Mesenchymal stem cell (in vitro differentiated cells and primary cell): ENCODE measurements at regions not wholly inside any gene's neighbourhood (a gene's known extent, or its start where the extent isn't known, plus 50 kb on each side); places are given as distances from the start of the nearest gene placed in this dataset.
A peak's percentile ranks its signal among the peaks of the same experiment; 100 is the strongest.

Source experiments
- DNase-seq: peaks from one replicate; pipeline ENCODE4 v3.0.0-alpha.2; 2013
- H2AFZ ChIP-seq: one replicate; pipeline ENCODE4 v1.6.1; 2013; ENCODE audit warnings: low read depth, mild to moderate bottlenecking, control low read depth, inconsistent platforms, low read length, moderate library complexity
- H2AK5ac ChIP-seq: 2 replicates; pipeline ENCODE4 v1.6.1; 2013; ENCODE audit warnings: low read length, moderate library complexity, mild to moderate bottlenecking, inconsistent platforms; ENCODE audit not compliant: severe bottlenecking
- H2BK120ac ChIP-seq: one replicate; pipeline ENCODE4 v1.6.1; 2013; ENCODE audit warnings: low read depth, mild to moderate bottlenecking, inconsistent platforms, low read length, moderate library complexity
- H2BK12ac ChIP-seq, 2 experiments: one replicate each; pipeline ENCODE4 v1.6.1; 2013; ENCODE audit warnings: inconsistent platforms in 2 of 2, low read length in 2 of 2, mild to moderate bottlenecking in 2 of 2, moderate library complexity in 2 of 2, control low read depth in 1 of 2
- H2BK15ac ChIP-seq: one replicate; pipeline ENCODE4 v1.6.1; 2013; ENCODE audit warnings: mild to moderate bottlenecking, low read depth, inconsistent platforms; ENCODE audit not compliant: poor library complexity, severe bottlenecking
- H2BK5ac ChIP-seq: 2 replicates; pipeline ENCODE4 v1.6.1; 2013; ENCODE audit warnings: low read depth, mild to moderate bottlenecking, low read length, control low read depth, inconsistent platforms; ENCODE audit not compliant: poor library complexity, severe bottlenecking
- H3K14ac ChIP-seq, 2 experiments: one replicate each; pipeline ENCODE4 v1.6.1; 2013; ENCODE audit warnings: inconsistent platforms in 2 of 2, low read length in 2 of 2, control low read depth in 1 of 2, mild to moderate bottlenecking in 1 of 2, moderate library complexity in 1 of 2
- H3K18ac ChIP-seq, 2 experiments: one replicate each; pipeline ENCODE4 v1.6.1; 2013; ENCODE audit warnings: inconsistent platforms in 2 of 2, low read length in 2 of 2, control low read depth in 1 of 2, low read depth in 1 of 2, mild to moderate bottlenecking in 1 of 2
- H3K23ac ChIP-seq, 2 experiments: one replicate each; pipeline ENCODE4 v1.6.1; 2013; ENCODE audit warnings: inconsistent platforms in 2 of 2, low read length in 2 of 2, mild to moderate bottlenecking in 2 of 2, moderate library complexity in 2 of 2, control low read depth in 1 of 2
- H3K27ac ChIP-seq: 2 replicates; pipeline ENCODE4 v1.5.1; 2013; ENCODE audit warnings: mild to moderate bottlenecking, moderate library complexity, low read length, control low read depth, inconsistent platforms; ENCODE audit not compliant: poor library complexity, severe bottlenecking
- H3K27me3 ChIP-seq, 2 experiments: 2 replicates each; pipeline versions ENCODE4 v1.6.1 to v1.7.0; 2013; ENCODE audit warnings: low read length in 2 of 2, mild to moderate bottlenecking in 2 of 2, moderate library complexity in 2 of 2, control low read depth in 1 of 2, inconsistent platforms in 1 of 2; ENCODE audit not compliant: control insufficient read depth in 1 of 2, insufficient read depth in 1 of 2
- H3K36me3 ChIP-seq, 2 experiments: 2 replicates each; pipeline versions ENCODE4 v1.6.1 to v1.7.0; 2013; ENCODE audit warnings: low read length in 2 of 2, control low read depth in 1 of 2, inconsistent platforms in 1 of 2, low read depth in 1 of 2, mild to moderate bottlenecking in 1 of 2; ENCODE audit not compliant: insufficient read depth in 2 of 2, control insufficient read depth in 1 of 2
- H3K4ac ChIP-seq, 2 experiments: one replicate each; pipeline ENCODE4 v1.6.1; 2013; ENCODE audit warnings: inconsistent platforms in 2 of 2, low read length in 2 of 2, mild to moderate bottlenecking in 2 of 2, moderate library complexity in 2 of 2, control low read depth in 1 of 2, low read depth in 1 of 2
- H3K4me1 ChIP-seq: 2 replicates; pipeline ENCODE4 v1.6.1; 2013; ENCODE audit warnings: low read depth, low read length, control low read depth; ENCODE audit not compliant: control insufficient read depth, insufficient read depth
- H3K4me2 ChIP-seq: 2 replicates; pipeline ENCODE4 v1.6.1; 2013; ENCODE audit warnings: low read length, mild to moderate bottlenecking, inconsistent platforms; ENCODE audit not compliant: poor library complexity, severe bottlenecking
- H3K4me3 ChIP-seq, 2 experiments: 2 replicates each; pipeline versions ENCODE4 v1.5.1 to v1.7.0; 2013; ENCODE audit warnings: low read length in 2 of 2, mild to moderate bottlenecking in 2 of 2, control low read depth in 1 of 2, low read depth in 1 of 2; ENCODE audit not compliant: insufficient read depth in 1 of 2
- H3K79me1 ChIP-seq: replicated peaks from 2 replicates; pipeline ENCODE4 v1.6.1; 2013; ENCODE audit warnings: mild to moderate bottlenecking, control low read depth, low read length, inconsistent platforms; ENCODE audit not compliant: poor library complexity, severe bottlenecking
- H3K9ac ChIP-seq: 2 replicates; pipeline ENCODE4 v1.7.0; 2013; ENCODE audit warnings: mild to moderate bottlenecking, low read length, moderate library complexity
- H3K9me3 ChIP-seq: 2 replicates; pipeline ENCODE4 v1.7.0; 2013; ENCODE audit warnings: mild to moderate bottlenecking, low read length; ENCODE audit not compliant: control insufficient read depth
- H4K8ac ChIP-seq: one replicate; pipeline ENCODE4 v1.6.1; 2013; ENCODE audit warnings: inconsistent platforms, mild to moderate bottlenecking, low read length, moderate library complexity
- H4K91ac ChIP-seq: one replicate; pipeline ENCODE4 v1.6.1; 2013; ENCODE audit warnings: mild to moderate bottlenecking, low read length, inconsistent platforms
- WGBS: methylation state at CpG from one replicate; pipeline ENCODE4 v1.1.7; 2013; ENCODE audit warnings: mixed read lengths; 5-methylcytosine and 5-hydroxymethylcytosine counted together

DNA sequence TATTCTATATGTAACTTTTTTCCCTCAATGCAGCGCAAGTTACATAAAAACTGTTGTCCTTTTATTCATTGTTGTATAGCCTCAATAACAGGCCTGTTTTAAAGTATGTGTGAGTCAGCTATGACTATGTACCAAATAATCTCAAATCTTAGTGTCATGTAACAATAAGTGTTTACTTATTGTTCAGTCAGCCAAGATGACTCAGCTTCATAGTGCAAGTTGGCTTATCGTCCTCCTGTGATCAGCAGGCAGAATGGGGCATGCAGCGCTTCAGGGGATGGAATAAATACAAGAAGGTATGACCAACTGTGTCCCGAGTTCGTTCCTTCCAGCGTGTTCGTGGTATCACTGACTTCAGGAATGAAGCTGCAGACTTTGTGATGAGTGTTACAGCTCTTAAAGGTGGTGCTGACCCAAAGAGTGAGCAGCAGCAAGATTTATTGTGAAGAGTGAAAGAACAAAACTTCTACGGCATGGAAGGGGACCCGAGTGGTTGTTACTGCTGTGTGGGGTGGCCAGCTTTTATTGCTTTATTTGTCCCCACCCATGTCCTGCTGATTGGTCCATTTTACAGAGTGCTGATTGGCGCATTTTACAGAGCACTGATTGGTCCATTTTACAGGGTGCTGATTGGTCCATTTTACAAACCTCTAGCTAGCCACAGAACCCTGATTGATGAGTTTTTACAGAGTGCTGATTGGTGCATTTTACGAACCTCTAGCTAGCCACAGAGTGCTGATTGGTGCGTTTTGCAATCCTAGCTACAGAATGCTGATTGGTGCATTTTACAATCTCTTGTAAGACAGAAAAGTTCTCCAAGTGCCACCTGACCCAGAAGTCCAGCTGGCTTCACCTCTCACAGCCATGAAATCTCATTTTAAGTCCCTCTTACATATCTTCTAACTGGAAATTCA, 1016.0 kb downstream of the MCTP2 start:
- H2BK5ac ChIP-seq: no peak overlapping the region
- DNase-seq: peak; percentile 93

DNA sequence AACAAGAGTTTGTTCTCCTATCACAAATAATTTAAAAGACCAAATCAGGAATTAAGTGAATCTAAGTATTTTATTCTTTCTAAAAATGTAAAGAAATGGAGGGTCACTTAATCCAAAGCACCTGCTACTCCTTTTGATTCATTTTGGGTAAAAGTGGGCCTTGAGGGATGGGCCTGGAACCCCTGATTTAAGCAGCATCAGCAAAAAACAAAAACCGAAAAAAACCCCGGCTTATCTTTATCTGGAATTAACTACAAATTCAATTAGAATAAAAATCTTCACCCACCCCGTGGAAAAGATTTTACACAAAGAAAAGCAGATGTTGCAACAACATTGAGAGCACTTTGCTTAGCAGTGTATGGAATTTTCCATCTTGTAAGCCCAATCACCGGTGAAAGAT, 1018.2 kb downstream of the MCTP2 start:
- no peak overlapping the region for H2BK12ac ChIP-seq
- no peaks in the 10 kb centered on the region for H3K4me1 ChIP-seq
- no peak overlapping the region for H2AK5ac ChIP-seq
- H2AFZ ChIP-seq: no peak overlapping the region
- no peaks in the 10 kb centered on the region for H3K27me3 ChIP-seq
- no peak overlapping the region for H3K4me2 ChIP-seq
- no peak overlapping the region for H3K4me3 ChIP-seq
- H2BK15ac ChIP-seq: no peak overlapping the region
- H2BK5ac ChIP-seq: no peak overlapping the region
- H4K8ac ChIP-seq: no peak overlapping the region
- no peak overlapping the region for H3K9ac ChIP-seq
- H3K79me1 ChIP-seq: no peaks in the 10 kb centered on the region
- H3K18ac ChIP-seq: no peak overlapping the region
- H3K36me3 ChIP-seq: no peaks in the 10 kb centered on the region
- 85% methylated on average over 4 of the region's 4 CpGs for WGBS
- no peak overlapping the region for H3K4ac ChIP-seq
- H4K91ac ChIP-seq: no peak overlapping the region
- no peak overlapping the region for H3K14ac ChIP-seq
- peak; percentile 13 for DNase-seq
- H2BK120ac ChIP-seq: no peak overlapping the region
- no peaks in the 10 kb centered on the region for H3K9me3 ChIP-seq
- no peak overlapping the region for H3K23ac ChIP-seq
- H3K27ac ChIP-seq: no peak overlapping the region

More for the DNA sequence above, 1016.0 kb downstream of the MCTP2 start:
- no peaks in the 10 kb centered on the region for H3K4me1 ChIP-seq
- H3K36me3 ChIP-seq: no peaks in the 10 kb centered on the region
- H3K27me3 ChIP-seq: no peaks in the 10 kb centered on the region
- no peak overlapping the region for H2BK120ac ChIP-seq
- H3K9me3 ChIP-seq: no peaks in the 10 kb centered on the region
- no peak overlapping the region for H3K4me3 ChIP-seq
- H2BK12ac ChIP-seq: peak overlapping the region; percentile 18 to 31
- H3K27ac ChIP-seq: peak overlapping the region; percentile 61
- no peak overlapping the region for H2AK5ac ChIP-seq
- no peak overlapping the region for H4K91ac ChIP-seq
- H3K18ac ChIP-seq: peak overlapping the region in 1 of 2 experiments; percentile 64
- no peak overlapping the region for H2AFZ ChIP-seq
- no peak overlapping the region for H3K23ac ChIP-seq
- H3K4me2 ChIP-seq: peak overlapping the region; percentile 31
- H3K14ac ChIP-seq: no peak overlapping the region
- H3K79me1 ChIP-seq: no peaks in the 10 kb centered on the region
- peak overlapping the region; percentile 26 for H3K9ac ChIP-seq
- peak overlapping the region; percentile 80 for H2BK15ac ChIP-seq
- H4K8ac ChIP-seq: no peak overlapping the region
- H3K4ac ChIP-seq: no peak overlapping the region
- WGBS: 30% methylated on average over 11 of the region's 12 CpGs

DNA sequence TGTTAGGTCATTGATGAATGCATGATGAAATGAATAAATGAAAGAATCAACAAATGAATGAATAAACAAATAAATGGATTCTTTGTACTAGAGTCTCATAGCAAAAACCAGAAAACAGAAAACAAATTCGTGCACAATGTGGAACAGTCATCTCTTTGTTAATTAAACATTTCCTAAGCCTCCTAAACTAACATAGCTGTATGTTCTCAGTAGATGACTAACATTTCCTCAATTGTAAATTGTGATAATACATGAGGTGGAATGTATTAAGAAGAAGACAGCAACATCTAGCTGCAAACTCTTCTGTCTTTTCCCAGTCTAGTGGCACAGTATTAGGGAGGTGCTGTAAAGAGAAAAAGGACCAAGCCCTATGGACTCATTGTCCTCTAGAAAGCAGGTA, 1021.0 kb downstream of the MCTP2 start:
- Histone ChIP-seq H3K36me3 (no peaks in the 10 kb centered on the region), H2BK5ac (no peak overlapping the region), H2AFZ (no peak overlapping the region), H3K14ac (peak overlapping the region in 1 of 2 experiments; percentile 55), H3K4me1 (no peaks in the 10 kb centered on the region), H3K27ac (no peak overlapping the region), H3K9me3 (no peaks in the 10 kb centered on the region), H3K18ac (peak overlapping the region; percentile 82 to 89), H3K79me1 (no peaks in the 10 kb centered on the region), H2AK5ac (no peak overlapping the region), H3K4me2 (no peak overlapping the region), H2BK12ac (peak overlapping the region in 1 of 2 experiments; percentile 71), H3K4ac (peak overlapping the region in 1 of 2 experiments; percentile 58), H3K27me3 (no peaks in the 10 kb centered on the region), H4K8ac (peak overlapping the region; percentile 80), H3K9ac (no peak overlapping the region), H2BK120ac (no peak overlapping the region), H4K91ac (no peak overlapping the region), H2BK15ac (no peak overlapping the region), H3K23ac (no peak overlapping the region), H3K4me3 (no peak overlapping the region)
- DNase-seq: peak; percentile 33
- WGBS: no CpG with 5 or more reads among the region's 1 CpG

DNA sequence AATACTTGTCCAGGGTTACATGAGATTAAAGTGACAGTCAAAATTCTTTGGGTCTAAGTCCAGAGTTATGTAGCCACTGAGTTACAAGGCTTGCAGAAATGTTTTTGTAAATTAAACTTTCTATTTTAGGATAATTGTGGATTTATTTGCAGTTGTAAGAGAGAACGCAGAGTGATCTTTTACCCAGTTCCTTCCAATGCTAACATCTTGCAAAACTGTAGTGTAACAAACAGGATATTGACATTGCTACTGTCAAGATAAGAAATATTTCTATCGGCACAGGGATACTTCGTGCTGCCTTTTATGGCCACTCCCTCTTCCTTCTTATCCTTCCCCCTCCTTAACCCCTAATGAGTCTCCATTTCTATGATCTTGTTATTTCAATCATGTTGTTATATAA, 1022.9 kb downstream of the MCTP2 start:
- Histone ChIP-seq H2BK5ac (no peak overlapping the region), H4K8ac (no peak overlapping the region), H3K4ac (no peak overlapping the region), H3K18ac (no peak overlapping the region), H3K27ac (no peak overlapping the region), H3K9me3 (no peaks in the 10 kb centered on the region), H2AK5ac (no peak overlapping the region), H3K27me3 (no peaks in the 10 kb centered on the region), H2BK12ac (no peak overlapping the region), H2AFZ (no peak overlapping the region), H3K4me2 (no peak overlapping the region), H2BK120ac (no peak overlapping the region), H2BK15ac (no peak overlapping the region), H3K4me1 (no peaks in the 10 kb centered on the region), H3K14ac (no peak overlapping the region), H3K23ac (no peak overlapping the region), H3K9ac (no peak overlapping the region), H3K36me3 (no peaks in the 10 kb centered on the region), H3K4me3 (no peak overlapping the region), H3K79me1 (no peaks in the 10 kb centered on the region), H4K91ac (no peak overlapping the region)
- 33% methylated on average over 2 of the region's 3 CpGs for WGBS
- peak; percentile 18 for DNase-seq
